H9 (cell line): ENCODE measurements at regions not wholly inside any gene's neighbourhood (a gene's known extent, or its start where the extent isn't known, plus 50 kb on each side); places are given as distances from the start of the nearest gene placed in this dataset.

Experiments
- DNase-seq: peaks from one replicate; pipeline ENCODE4 v3.0.0-alpha.2; 2017
- H2AFZ ChIP-seq: one replicate; pipeline ENCODE4 v1.6.1; 2013; ENCODE audit warnings: mild to moderate bottlenecking, low read length, control low read depth, moderate library complexity
- H2AK5ac ChIP-seq: 2 replicates; pipeline ENCODE4 v1.6.1; 2013; ENCODE audit warnings: low read length, control low read depth, mixed read lengths; ENCODE audit not compliant: insufficient read length
- H2BK120ac ChIP-seq: one replicate; pipeline ENCODE4 v1.6.1; 2013; ENCODE audit warnings: low read depth, mild to moderate bottlenecking, low read length, control low read depth, inconsistent platforms; ENCODE audit not compliant: poor library complexity, severe bottlenecking
- H2BK12ac ChIP-seq: 2 replicates; pipeline ENCODE4 v1.6.1; 2013; ENCODE audit warnings: low read length, control low read depth, mixed read lengths, low read depth; ENCODE audit not compliant: insufficient read length
- H2BK15ac ChIP-seq: 2 replicates; pipeline ENCODE4 v1.6.1; 2013; ENCODE audit warnings: low read depth, low read length, control low read depth
- H2BK20ac ChIP-seq: one replicate; pipeline ENCODE4 v1.6.1; 2013; ENCODE audit warnings: low read depth, mild to moderate bottlenecking, low read length, control low read depth, inconsistent platforms; ENCODE audit not compliant: poor library complexity, severe bottlenecking
- H2BK5ac ChIP-seq: 2 replicates; pipeline ENCODE4 v1.6.1; 2013; ENCODE audit warnings: low read length, control low read depth, mixed read lengths; ENCODE audit not compliant: insufficient read length
- H3K14ac ChIP-seq: 2 replicates; pipeline ENCODE4 v1.6.1; 2013; ENCODE audit warnings: low read length, control low read depth; ENCODE audit not compliant: insufficient read depth
- H3K18ac ChIP-seq: 2 replicates; pipeline ENCODE4 v1.6.1; 2013; ENCODE audit warnings: low read depth, mild to moderate bottlenecking, mixed read lengths, low read length, control low read depth; ENCODE audit not compliant: insufficient read length
- H3K23ac ChIP-seq: 2 replicates; pipeline ENCODE4 v1.6.1; 2013; ENCODE audit warnings: low read length, control low read depth, mixed read lengths, low read depth; ENCODE audit not compliant: insufficient read length
- H3K23me2 ChIP-seq: 2 replicates; pipeline ENCODE4 v1.6.1; 2013; ENCODE audit warnings: low read depth, mild to moderate bottlenecking, mixed read lengths, low read length, control low read depth; ENCODE audit not compliant: insufficient read length, poor library complexity, severe bottlenecking
- H3K27ac ChIP-seq: 2 replicates; pipeline ENCODE4 v1.5.1; 2013; ENCODE audit warnings: low read length, control low read depth, mixed read lengths, low read depth; ENCODE audit not compliant: insufficient read length
- H3K27me3 ChIP-seq: 2 replicates; pipeline ENCODE4 v1.6.1; 2013; ENCODE audit warnings: low read length, control low read depth, inconsistent platforms; ENCODE audit not compliant: insufficient read depth
- H3K4ac ChIP-seq: 2 replicates; pipeline ENCODE4 v1.6.1; 2013; ENCODE audit warnings: low read depth, mild to moderate bottlenecking, control low read depth, inconsistent platforms, low read length, moderate library complexity
- H3K4me1 ChIP-seq: 2 replicates; pipeline ENCODE4 v1.6.1; 2013; ENCODE audit warnings: low read length, control low read depth, inconsistent platforms; ENCODE audit not compliant: insufficient read depth
- H3K4me2 ChIP-seq: 2 replicates; pipeline ENCODE4 v1.6.1; 2013; ENCODE audit warnings: low read length, control low read depth, mixed read lengths; ENCODE audit not compliant: insufficient read length, insufficient read depth
- H3K56ac ChIP-seq: 2 replicates; pipeline ENCODE4 v1.6.1; 2013; ENCODE audit warnings: low read depth, mild to moderate bottlenecking, mixed read lengths, low read length, control low read depth; ENCODE audit not compliant: insufficient read length
- H3K79me1 ChIP-seq: 2 replicates; pipeline ENCODE4 v1.6.1; 2013; ENCODE audit warnings: low read depth, mild to moderate bottlenecking, moderate library complexity, low read length, control low read depth, inconsistent platforms; ENCODE audit not compliant: insufficient read depth, poor library complexity, severe bottlenecking
- H3K79me2 ChIP-seq: 2 replicates; pipeline ENCODE4 v1.6.1; 2013; ENCODE audit warnings: low read length, control low read depth, inconsistent platforms; ENCODE audit not compliant: insufficient read depth
- H3K9ac ChIP-seq: 2 replicates; pipeline ENCODE4 v1.6.1; 2013; ENCODE audit warnings: low read length, control low read depth, mixed read lengths; ENCODE audit not compliant: insufficient read length; ENCODE audit errors: extremely low read depth
- H3K9me3 ChIP-seq: one replicate; pipeline ENCODE4 v1.6.1; 2013; ENCODE audit warnings: low read depth, low read length, inconsistent platforms; ENCODE audit not compliant: control insufficient read depth
- H3T11ph ChIP-seq: one replicate; pipeline ENCODE4 v1.6.1; 2013; ENCODE audit warnings: mild to moderate bottlenecking, low read length, control low read depth, inconsistent platforms
- H4K20me1 ChIP-seq: one replicate; pipeline ENCODE4 v1.6.1; 2013; ENCODE audit not compliant: control insufficient read depth, insufficient read length, insufficient read depth
- H4K5ac ChIP-seq: 2 replicates; pipeline ENCODE4 v1.6.1; 2013; ENCODE audit warnings: low read depth, mild to moderate bottlenecking, mixed read lengths, low read length, control low read depth; ENCODE audit not compliant: insufficient read length
- H4K8ac ChIP-seq: replicated peaks from 2 replicates; pipeline ENCODE4 v1.6.1; 2013; ENCODE audit warnings: low read length, control low read depth, mixed read lengths, low read depth; ENCODE audit not compliant: insufficient read length
- H4K91ac ChIP-seq: 2 replicates; pipeline ENCODE4 v1.6.1; 2013; ENCODE audit warnings: low read depth, mild to moderate bottlenecking, moderate library complexity, mixed read lengths, low read length, control low read depth; ENCODE audit not compliant: insufficient read length
- H3K27ac Mint-ChIP-seq, 3 experiments: 2 replicates in 2 of 3; 3 replicates in 1 of 3; pipeline ENCODE4 v1.8.0; 2020 to 2021; ENCODE audit warnings: mixed read lengths in 3 of 3, mild to moderate bottlenecking in 1 of 3, moderate library complexity in 1 of 3
- H3K27me3 Mint-ChIP-seq: 2 replicates; pipeline ENCODE4 v1.8.0; 2021; ENCODE audit warnings: low read depth, mild to moderate bottlenecking, moderate library complexity, mixed read lengths
- H3K36me3 Mint-ChIP-seq, 3 experiments: 2 replicates in 2 of 3; 3 replicates in 1 of 3; pipeline ENCODE4 v1.8.0; 2020 to 2021; ENCODE audit warnings: low read depth in 3 of 3, mixed read lengths in 3 of 3; ENCODE audit not compliant: insufficient read depth in 1 of 3
- H3K4me1 Mint-ChIP-seq, 2 experiments: 2 replicates each; pipeline ENCODE4 v1.8.0; 2020; ENCODE audit warnings: mixed read lengths in 2 of 2
- H3K4me3 Mint-ChIP-seq, 2 experiments: 2 replicates in 1 of 2; 3 replicates in 1 of 2; pipeline ENCODE4 v1.8.0; 2020 to 2021; ENCODE audit warnings: mild to moderate bottlenecking in 2 of 2, mixed read lengths in 2 of 2, moderate library complexity in 1 of 2
- H3K9me3 Mint-ChIP-seq, 2 experiments: 2 replicates in 1 of 2; 3 replicates in 1 of 2; pipeline ENCODE4 v1.8.0; 2020; ENCODE audit warnings: mild to moderate bottlenecking in 2 of 2, mixed read lengths in 2 of 2, moderate library complexity in 1 of 2
- CTCF ChIP-seq: fragments of 200-600 bp; sonication (generic); conservative IDR thresholded peaks from 3 replicates; pipeline ENCODE4 v1.8.0; 2021; ENCODE audit warnings: antibody characterized with exemption, mild to moderate bottlenecking
- WGBS: extraction: QIAGEN DNeasy Blood & Tissue Kit; methylation state at CpG from one replicate; pipeline ENCODE4 v1.1.7; 2013; ENCODE audit warnings: missing lambda C conversion rate, low lambda C conversion rate, mixed read lengths; ENCODE audit not compliant: insufficient read length; ENCODE audit errors: extremely low coverage; 5-methylcytosine and 5-hydroxymethylcytosine counted together

- Histone ChIP-seq H3K9me3 (no peaks in the 10 kb centered on the region), H3K9ac (no peak overlapping the region), H4K8ac (no peak overlapping the region), H2AFZ (no peak overlapping the region), H3K23me2 (no peaks in the 10 kb centered on the region), H4K91ac (no peak overlapping the region), H3K18ac (no peak overlapping the region), H3K79me2 (no peaks in the 10 kb centered on the region), H2BK15ac (no peak overlapping the region), H3K56ac (no peak overlapping the region), H3K4me1 (no peaks in the 10 kb centered on the region), H4K5ac (no peak overlapping the region), H3K27me3 (no peaks in the 10 kb centered on the region), H3K27ac (no peak overlapping the region), H2BK20ac (no peak overlapping the region), H3K79me1 (no peaks in the 10 kb centered on the region), H3K23ac (no peak overlapping the region), H2BK120ac (no peak overlapping the region), H3K14ac (no peak overlapping the region), H2BK12ac (no peak overlapping the region), H2BK5ac (no peak overlapping the region), H4K20me1 (no peaks in the 10 kb centered on the region), H2AK5ac (no peak overlapping the region), H3K4ac (no peak overlapping the region), H3T11ph (no peak overlapping the region), H3K4me2 (no peak overlapping the region)
- Mint-ChIP-seq H3K9me3 (no peaks in the 10 kb centered on the region), H3K4me3 (no peak overlapping the region), H3K27me3 (no peaks in the 10 kb centered on the region), H3K4me1 (no peaks in the 10 kb centered on the region; a peak in 1 of 4 replicates), H3K27ac (no peak overlapping the region), H3K36me3 (no peaks in the 10 kb centered on the region)
- no peak for TF ChIP-seq CTCF
- no peak for DNase-seq
- WGBS = no CpG with 5 or more reads among the region's 7 CpGs
Observed at GRCh38 chr4:181860157-181860556, 383.0 kb upstream of the TENM3 start.
